ENCODE measurements at regions not wholly inside any gene's neighbourhood (a gene's known extent, or its start where the extent isn't known, plus 50 kb on each side); places are given as distances from the start of the nearest gene placed in this dataset.

DNA sequence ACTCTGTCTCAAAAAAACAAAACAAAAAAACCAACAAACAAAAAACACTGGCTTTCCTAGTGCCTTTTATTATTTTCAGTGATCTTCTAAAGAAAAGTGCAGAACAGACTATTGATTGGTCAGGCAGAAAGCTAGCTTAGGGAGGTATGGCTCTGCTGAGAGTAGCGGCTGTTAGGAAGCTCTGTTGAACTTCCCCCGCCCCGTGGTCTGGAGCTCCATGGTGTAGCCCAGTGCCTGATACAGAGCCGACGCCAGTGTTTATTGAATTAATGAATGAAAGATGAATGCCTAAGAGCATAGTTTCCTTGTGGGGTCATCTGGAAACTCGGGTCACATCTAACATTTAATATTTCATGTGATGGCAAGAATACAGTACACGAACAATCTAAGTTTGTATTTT, 90.5 kb upstream of the ARMC3 start:
- Histone ChIP-seq H3K27me3 (no peaks in the 10 kb centered on the region), H3K4me3 (no peak overlapping the region), H3K27ac (no peak overlapping the region), H3K4me1 (no peaks in the 10 kb centered on the region), H3K36me3 (no peaks in the 10 kb centered on the region), H3K9me3 (no peaks in the 10 kb centered on the region)
- TF ChIP-seq, protein P1, sequence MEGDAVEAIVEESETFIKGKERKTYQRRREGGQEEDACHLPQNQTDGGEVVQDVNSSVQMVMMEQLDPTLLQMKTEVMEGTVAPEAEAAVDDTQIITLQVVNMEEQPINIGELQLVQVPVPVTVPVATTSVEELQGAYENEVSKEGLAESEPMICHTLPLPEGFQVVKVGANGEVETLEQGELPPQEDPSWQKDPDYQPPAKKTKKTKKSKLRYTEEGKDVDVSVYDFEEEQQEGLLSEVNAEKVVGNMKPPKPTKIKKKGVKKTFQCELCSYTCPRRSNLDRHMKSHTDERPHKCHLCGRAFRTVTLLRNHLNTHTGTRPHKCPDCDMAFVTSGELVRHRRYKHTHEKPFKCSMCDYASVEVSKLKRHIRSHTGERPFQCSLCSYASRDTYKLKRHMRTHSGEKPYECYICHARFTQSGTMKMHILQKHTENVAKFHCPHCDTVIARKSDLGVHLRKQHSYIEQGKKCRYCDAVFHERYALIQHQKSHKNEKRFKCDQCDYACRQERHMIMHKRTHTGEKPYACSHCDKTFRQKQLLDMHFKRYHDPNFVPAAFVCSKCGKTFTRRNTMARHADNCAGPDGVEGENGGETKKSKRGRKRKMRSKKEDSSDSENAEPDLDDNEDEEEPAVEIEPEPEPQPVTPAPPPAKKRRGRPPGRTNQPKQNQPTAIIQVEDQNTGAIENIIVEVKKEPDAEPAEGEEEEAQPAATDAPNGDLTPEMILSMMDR (IDR thresholded peaks at IDR 0.05) = no peak
- TF ChIP-seq EP300 (IDR thresholded peaks at IDR 0.05) (no peak), POLR2A (IDR thresholded peaks at IDR 0.05) (no peak), POLR2AphosphoS5 (IDR thresholded peaks at IDR 0.05) (no peak)
- DNase-seq = no peak
- WGBS, 5 donors = 69 to 79% (median 74%) methylated on average over 7 of the region's 7 CpGs
- intact Hi-C loops (cut with DNase I; ENCODE audit: low total_unique reads) = no loop called here

DNA sequence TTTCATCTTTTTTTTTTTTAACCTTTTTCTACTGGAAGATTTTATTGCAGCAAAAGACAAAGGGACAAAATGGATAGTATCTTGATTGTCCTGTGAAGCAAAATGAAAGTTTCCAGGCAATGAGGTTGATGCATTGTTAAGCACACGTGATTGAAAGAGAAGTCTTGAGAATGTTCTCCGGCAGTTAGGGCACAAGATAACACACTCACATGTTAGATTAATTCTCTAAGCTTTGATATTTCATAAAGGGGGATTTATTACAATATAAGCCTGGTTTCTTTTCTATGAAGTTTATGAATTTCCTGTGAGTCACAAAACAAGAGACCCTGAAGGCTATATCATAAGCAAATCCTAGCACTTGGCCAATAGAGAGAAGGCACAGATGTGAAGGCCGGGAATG, 93.4 kb upstream of the ARMC3 start:
- 49 to 67% (median 59%) methylated on average over 3 of the region's 3 CpGs for WGBS, 5 donors
- no peak overlapping the region for H3K27ac ChIP-seq
- TF ChIP-seq POLR2AphosphoS5 (IDR thresholded peaks at IDR 0.05) = no peak
- no peaks in the 10 kb centered on the region for H3K9me3 ChIP-seq
- no peak for DNase-seq
- no peaks in the 10 kb centered on the region for H3K36me3 ChIP-seq
- no peaks in the 10 kb centered on the region for H3K4me1 ChIP-seq
- intact Hi-C loops (cut with DNase I; ENCODE audit: low total_unique reads) = no loop called here
- no peak overlapping the region for H3K4me3 ChIP-seq
- H3K27me3 ChIP-seq = no peaks in the 10 kb centered on the region

DNA sequence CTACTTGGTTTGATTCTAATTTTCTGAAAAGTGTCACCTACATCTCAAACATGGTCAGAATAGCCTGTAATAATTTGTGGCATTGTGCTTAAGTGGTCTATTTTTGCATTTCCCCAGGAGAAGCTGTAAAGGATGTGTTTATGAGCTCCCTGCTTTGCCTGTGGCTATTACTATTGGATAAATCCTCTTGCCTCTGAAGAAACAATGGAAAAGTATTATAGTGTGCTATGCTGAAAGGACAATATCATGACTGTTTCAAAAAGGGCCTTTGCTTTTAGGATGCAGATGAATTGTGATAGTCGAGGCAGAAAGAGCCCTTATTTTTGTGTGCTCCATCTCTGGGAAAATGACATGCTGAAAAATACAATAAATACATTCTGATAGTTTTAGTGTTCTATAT, 94.1 kb upstream of the ARMC3 start:
- WGBS, 5 donors = 11 to 50% (median 24%) methylated on average over 1 of the region's 1 CpG
- DNase-seq = no peak
- Histone ChIP-seq H3K27me3 (no peaks in the 10 kb centered on the region), H3K27ac (no peak overlapping the region), H3K9me3 (no peaks in the 10 kb centered on the region), H3K4me1 (peaks cover 0 to 6% (median 2%) of the 10 kb centered on the region in 4 donors), H3K4me3 (no peak overlapping the region), H3K36me3 (no peaks in the 10 kb centered on the region)
- intact Hi-C loops (cut with DNase I; ENCODE audit: low total_unique reads) = no loop called here
- TF ChIP-seq EP300 (IDR thresholded peaks at IDR 0.05) = no peak
- TF ChIP-seq, protein P1 (IDR thresholded peaks at IDR 0.05) = no peak
- TF ChIP-seq POLR2AphosphoS5 (IDR thresholded peaks at IDR 0.05) = no peak
- no peak for TF ChIP-seq POLR2A (IDR thresholded peaks at IDR 0.05)

DNA sequence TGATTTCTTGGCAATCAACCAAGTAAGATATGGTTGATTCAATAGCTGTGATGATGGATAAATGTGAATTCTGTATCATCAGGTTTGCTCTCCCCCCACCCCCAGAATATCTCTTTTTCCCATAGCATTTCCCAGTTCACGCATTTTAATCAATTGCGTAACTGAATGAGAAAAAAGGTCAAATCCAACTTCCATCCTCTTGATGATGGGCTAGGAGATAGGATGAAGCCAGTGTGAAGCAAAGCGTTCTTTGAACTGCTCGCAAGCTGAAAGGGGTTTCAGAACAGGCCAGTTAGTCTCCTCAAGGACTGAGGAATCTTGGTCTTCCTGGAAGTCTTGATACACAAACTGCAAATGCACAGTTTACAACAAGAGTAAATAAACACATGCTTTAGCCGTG, 94.5 kb upstream of the ARMC3 start:
- intact Hi-C loops (cut with DNase I; ENCODE audit: low total_unique reads) = no loop called here
- Histone ChIP-seq H3K9me3 (no peaks in the 10 kb centered on the region), H3K4me1 (peaks cover 0 to 8% (median 2%) of the 10 kb centered on the region in 4 donors), H3K36me3 (no peaks in the 10 kb centered on the region), H3K27ac (no peak overlapping the region), H3K4me3 (no peak overlapping the region), H3K27me3 (no peaks in the 10 kb centered on the region)
- TF ChIP-seq EP300 (IDR thresholded peaks at IDR 0.05) (no peak), POLR2AphosphoS5 (IDR thresholded peaks at IDR 0.05) (no peak), POLR2A (IDR thresholded peaks at IDR 0.05) (no peak)
- TF ChIP-seq, protein P1 (IDR thresholded peaks at IDR 0.05) = no peak
- DNase-seq = no peak
- 78 to 92% (median 85%) methylated on average over 5 of the region's 5 CpGs for WGBS, 5 donors

DNA sequence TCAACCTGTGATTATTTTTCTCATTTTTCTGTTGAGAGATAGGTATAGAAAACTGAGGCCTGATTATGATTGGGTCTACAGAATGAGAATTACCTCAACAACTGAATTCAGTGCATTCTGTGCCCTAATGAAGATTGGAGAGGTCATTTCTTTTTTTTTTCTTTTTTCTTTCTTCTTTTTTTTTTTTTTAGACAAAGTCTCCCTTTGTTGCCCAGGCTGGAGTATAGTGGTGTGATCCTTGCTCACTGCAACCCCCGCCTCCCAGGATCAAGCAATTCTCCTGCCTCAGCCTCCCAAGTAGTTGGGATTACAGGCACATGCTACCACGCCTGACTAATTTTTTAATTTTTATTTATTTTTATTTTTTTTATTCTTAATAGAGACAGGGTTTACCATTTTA, 95.0 kb upstream of the ARMC3 start:
- Histone ChIP-seq H3K4me3 (no peak overlapping the region), H3K4me1 (peaks cover 0 to 8% (median 2%) of the 10 kb centered on the region in 4 donors), H3K27ac (no peak overlapping the region), H3K36me3 (no peaks in the 10 kb centered on the region), H3K27me3 (no peaks in the 10 kb centered on the region), H3K9me3 (no peaks in the 10 kb centered on the region)
- WGBS, 5 donors = 93 to 100% (median 98%) methylated on average over 2 of the region's 2 CpGs
- DNase-seq = no peak
- intact Hi-C loops (cut with DNase I; ENCODE audit: low total_unique reads) = no loop called here
- TF ChIP-seq POLR2A (IDR thresholded peaks at IDR 0.05) (no peak), POLR2AphosphoS5 (IDR thresholded peaks at IDR 0.05) (no peak), EP300 (IDR thresholded peaks at IDR 0.05) (no peak)
- TF ChIP-seq, protein P1 (IDR thresholded peaks at IDR 0.05) = no peak

Measured in stomach (tissue), 8 donors.